Right lobe of liver (tissue), 4 donors: ENCODE measurements at regions not wholly inside any gene's neighbourhood (a gene's known extent, or its start where the extent isn't known, plus 50 kb on each side); places are given as distances from the start of the nearest gene placed in this dataset.

ENCODE experiments used
- POLR2A ChIP-seq: fragments of 450-650 bp; IDR thresholded peaks from one replicate; pipeline ENCODE4 v1.6.1; 2017; ENCODE audit warnings: antibody characterized with exemption, mild to moderate bottlenecking
- TF ChIP-seq, protein P1 (sequence below), 4 donors: fragments of 200-600 bp in 3 of 4; fragments of 450-650 bp in 1 of 4; IDR thresholded peaks; one replicate each; pipeline versions ENCODE4 v1.5.1 to v1.8.0; 2016 to 2022; ENCODE audit warnings: antibody characterized with exemption in 4 of 4, mild to moderate bottlenecking in 2 of 4
- donor health status: DM: no; HTN: no; CAD: no.
- donor health status: DM: no; HTN: no; CAD: no.
- donor health status: DM: no; HTN: yes; CAD: no.

DNA sequence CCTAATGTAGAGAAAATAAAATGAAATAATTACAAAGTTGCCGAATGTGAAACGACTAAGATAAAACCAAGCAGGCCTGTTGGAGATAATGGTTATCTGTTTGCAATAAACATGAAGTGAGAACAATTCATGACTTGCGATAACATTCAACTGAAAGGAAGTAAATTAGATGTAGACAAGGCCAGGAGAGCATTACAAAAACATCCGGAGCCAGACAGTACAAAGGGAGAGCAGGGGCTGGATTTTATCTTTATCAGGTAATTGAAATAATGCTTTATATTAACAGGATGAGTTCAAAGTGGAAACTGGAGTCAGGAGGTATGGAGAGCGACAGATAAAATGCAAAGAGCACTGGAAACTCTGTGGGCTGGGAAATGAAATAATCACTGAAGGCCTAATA, 265.6 kb upstream of the GOT2 start:
- TF ChIP-seq, protein P1, sequence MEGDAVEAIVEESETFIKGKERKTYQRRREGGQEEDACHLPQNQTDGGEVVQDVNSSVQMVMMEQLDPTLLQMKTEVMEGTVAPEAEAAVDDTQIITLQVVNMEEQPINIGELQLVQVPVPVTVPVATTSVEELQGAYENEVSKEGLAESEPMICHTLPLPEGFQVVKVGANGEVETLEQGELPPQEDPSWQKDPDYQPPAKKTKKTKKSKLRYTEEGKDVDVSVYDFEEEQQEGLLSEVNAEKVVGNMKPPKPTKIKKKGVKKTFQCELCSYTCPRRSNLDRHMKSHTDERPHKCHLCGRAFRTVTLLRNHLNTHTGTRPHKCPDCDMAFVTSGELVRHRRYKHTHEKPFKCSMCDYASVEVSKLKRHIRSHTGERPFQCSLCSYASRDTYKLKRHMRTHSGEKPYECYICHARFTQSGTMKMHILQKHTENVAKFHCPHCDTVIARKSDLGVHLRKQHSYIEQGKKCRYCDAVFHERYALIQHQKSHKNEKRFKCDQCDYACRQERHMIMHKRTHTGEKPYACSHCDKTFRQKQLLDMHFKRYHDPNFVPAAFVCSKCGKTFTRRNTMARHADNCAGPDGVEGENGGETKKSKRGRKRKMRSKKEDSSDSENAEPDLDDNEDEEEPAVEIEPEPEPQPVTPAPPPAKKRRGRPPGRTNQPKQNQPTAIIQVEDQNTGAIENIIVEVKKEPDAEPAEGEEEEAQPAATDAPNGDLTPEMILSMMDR (IDR thresholded peaks at IDR 0.05) = no peak
- no peak for TF ChIP-seq POLR2A
